ENCODE measurements at regions not wholly inside any gene's neighbourhood (a gene's known extent, or its start where the extent isn't known, plus 50 kb on each side); places are given as distances from the start of the nearest gene placed in this dataset.
"Not testable (repeated sequence)": the region's sequence is repeated elsewhere in the genome, so short reads cannot be mapped to it uniquely, and the experiment has no call there.

- Histone ChIP-seq H3K9me3 (replicated peaks) (no peaks in the 10 kb centered on the region), H3K36me3 (no peaks in the 10 kb centered on the region), H3K27me3 (replicated peaks) (peaks cover 14% of the 10 kb centered on the region), H3K4me1 (replicated peaks) (no peaks in the 10 kb centered on the region), H3K27ac (no peak overlapping the region), H3K4me3 (no peak overlapping the region)
- no peak for DNase-seq (ENCODE audit: low read depth in 1 of 2, low spot score in 2 of 2)
Observed at GRCh38 chr11:44361813-44362212, 51.9 kb upstream of the ALX4 start.

- Histone ChIP-seq H3K9me3 (replicated peaks) (no peaks in the 10 kb centered on the region), H3K4me1 (replicated peaks) (no peaks in the 10 kb centered on the region), H3K27me3 (replicated peaks) (peaks cover 14% of the 10 kb centered on the region), H3K36me3 (no peaks in the 10 kb centered on the region), H3K27ac (no peak overlapping the region), H3K4me3 (no peak overlapping the region)
- no peak for DNase-seq (ENCODE audit: low read depth in 1 of 2, low spot score in 2 of 2)
Observed at GRCh38 chr11:44363116-44363515, 53.2 kb upstream of the ALX4 start.

GRCh38 chr11:44364596-44364995, 54.7 kb upstream of the ALX4 start:
- Histone ChIP-seq H3K4me1 (replicated peaks) (no peaks in the 10 kb centered on the region), H3K36me3 (no peaks in the 10 kb centered on the region), H3K4me3 (no peak overlapping the region), H3K9me3 (replicated peaks) (no peaks in the 10 kb centered on the region), H3K27ac (no peak overlapping the region), H3K27me3 (replicated peaks) (peaks cover 14% of the 10 kb centered on the region)
- no peak for DNase-seq (ENCODE audit: low read depth in 1 of 2, low spot score in 2 of 2)

- Histone ChIP-seq H3K36me3 (no peaks in the 10 kb centered on the region), H3K27ac (no peak overlapping the region), H3K4me3 (no peak overlapping the region), H3K9me3 (replicated peaks) (no peaks in the 10 kb centered on the region), H3K4me1 (replicated peaks) (no peaks in the 10 kb centered on the region), H3K27me3 (replicated peaks) (peaks cover 10% of the 10 kb centered on the region)
- no peak for DNase-seq (ENCODE audit: low read depth in 1 of 2, low spot score in 2 of 2)
Observed at GRCh38 chr11:44365616-44366015, 55.7 kb upstream of the ALX4 start.

- Histone ChIP-seq H3K4me3 (no peak overlapping the region), H3K27ac (no peak overlapping the region)
Observed at GRCh38 chr11:44366026-44366425, 56.1 kb upstream of the ALX4 start.

GRCh38 chr11:44366741-44367140, 56.8 kb upstream of the ALX4 start:
- DNase-seq (ENCODE audit: low read depth in 1 of 2, low spot score in 2 of 2) = no peak
- Histone ChIP-seq H3K27me3 (replicated peaks) (peaks cover 8% of the 10 kb centered on the region), H3K9me3 (replicated peaks) (no peaks in the 10 kb centered on the region), H3K27ac (no peak overlapping the region), H3K4me3 (no peak overlapping the region), H3K36me3 (no peaks in the 10 kb centered on the region), H3K4me1 (replicated peaks) (no peaks in the 10 kb centered on the region)

More at GRCh38 chr11:44366026-44366425, 56.1 kb upstream of the ALX4 start:
- Histone ChIP-seq H3K27me3 (replicated peaks) (peaks cover 10% of the 10 kb centered on the region), H3K9me3 (replicated peaks) (no peaks in the 10 kb centered on the region), H3K36me3 (no peaks in the 10 kb centered on the region), H3K4me1 (replicated peaks) (no peaks in the 10 kb centered on the region)
- DNase-seq (ENCODE audit: low read depth in 1 of 2, low spot score in 2 of 2) = no peak

GRCh38 chr11:44367452-44367851, 57.5 kb upstream of the ALX4 start:
- Histone ChIP-seq H3K36me3 (no peaks in the 10 kb centered on the region), H3K4me1 (replicated peaks) (no peaks in the 10 kb centered on the region), H3K27me3 (replicated peaks) (peaks cover 7% of the 10 kb centered on the region), H3K27ac (no peak overlapping the region), H3K9me3 (replicated peaks) (no peaks in the 10 kb centered on the region), H3K4me3 (no peak overlapping the region)
- DNase-seq (ENCODE audit: low read depth in 1 of 2, low spot score in 2 of 2) = no peak

- H3K27me3 ChIP-seq (replicated peaks) = no peaks in the 10 kb centered on the region; the same call in 1 of the 2 replicates
Observed at GRCh38 chr11:44368886-44369285, 58.9 kb upstream of the ALX4 start.

GRCh38 chr11:44371042-44371441, 61.1 kb upstream of the ALX4 start:
- not testable (repeated sequence) for H3K4me1 ChIP-seq (replicated peaks); DNase-seq (ENCODE audit: low read depth in 1 of 2, low spot score in 2 of 2); H3K36me3 ChIP-seq; H3K27ac ChIP-seq; H3K4me3 ChIP-seq; H3K9me3 ChIP-seq (replicated peaks); H3K27me3 ChIP-seq (replicated peaks)

More at GRCh38 chr11:44368886-44369285, 58.9 kb upstream of the ALX4 start:
- Histone ChIP-seq H3K36me3 (no peaks in the 10 kb centered on the region), H3K9me3 (replicated peaks) (peaks cover 2% of the 10 kb centered on the region; the same call in 1 of the 2 replicates), H3K27ac (no peak overlapping the region), H3K4me1 (replicated peaks) (no peaks in the 10 kb centered on the region), H3K4me3 (no peak overlapping the region)
- no peak for DNase-seq (ENCODE audit: low read depth in 1 of 2, low spot score in 2 of 2)

- H3K27me3 ChIP-seq (replicated peaks) = no peaks in the 10 kb centered on the region; the same call in 1 of the 2 replicates
- no peak for DNase-seq (ENCODE audit: low read depth in 1 of 2, low spot score in 2 of 2)
Observed at GRCh38 chr11:44371706-44372105, 61.8 kb upstream of the ALX4 start.

GRCh38 chr11:44372989-44373388, 63.0 kb upstream of the ALX4 start:
- Histone ChIP-seq H3K4me3 (no peak overlapping the region), H3K36me3 (no peaks in the 10 kb centered on the region), H3K9me3 (replicated peaks) (peaks cover 2% of the 10 kb centered on the region), H3K27ac (no peak overlapping the region), H3K27me3 (replicated peaks) (no peaks in the 10 kb centered on the region; the same call in 1 of the 2 replicates), H3K4me1 (replicated peaks) (no peaks in the 10 kb centered on the region)
- no peak for DNase-seq (ENCODE audit: low read depth in 1 of 2, low spot score in 2 of 2)

More at GRCh38 chr11:44371706-44372105, 61.8 kb upstream of the ALX4 start:
- Histone ChIP-seq H3K27ac (no peak overlapping the region), H3K36me3 (no peaks in the 10 kb centered on the region), H3K9me3 (replicated peaks) (peaks cover 2% of the 10 kb centered on the region), H3K4me3 (no peak overlapping the region), H3K4me1 (replicated peaks) (no peaks in the 10 kb centered on the region)

- no peak for DNase-seq (ENCODE audit: low read depth in 1 of 2, low spot score in 2 of 2)
- Histone ChIP-seq H3K27ac (no peak overlapping the region), H3K27me3 (replicated peaks) (no peaks in the 10 kb centered on the region; the same call in 1 of the 2 replicates), H3K36me3 (no peaks in the 10 kb centered on the region), H3K4me3 (no peak overlapping the region), H3K4me1 (replicated peaks) (no peaks in the 10 kb centered on the region), H3K9me3 (replicated peaks) (peaks cover 2% of the 10 kb centered on the region)
Observed at GRCh38 chr11:44374001-44374400, 64.1 kb upstream of the ALX4 start.

- Histone ChIP-seq H3K4me3 (no peak overlapping the region), H3K4me1 (replicated peaks) (no peaks in the 10 kb centered on the region), H3K36me3 (no peaks in the 10 kb centered on the region), H3K27me3 (replicated peaks) (peaks cover 5% of the 10 kb centered on the region), H3K9me3 (replicated peaks) (peaks cover 4% of the 10 kb centered on the region), H3K27ac (no peak overlapping the region)
- DNase-seq (ENCODE audit: low read depth in 1 of 2, low spot score in 2 of 2) = no peak
Observed at GRCh38 chr11:44376423-44376822, 66.5 kb upstream of the ALX4 start.

- no peak for DNase-seq (ENCODE audit: low read depth in 1 of 2, low spot score in 2 of 2)
- Histone ChIP-seq H3K4me1 (replicated peaks) (no peaks in the 10 kb centered on the region), H3K27ac (no peak overlapping the region), H3K27me3 (replicated peaks) (peaks cover 10% of the 10 kb centered on the region), H3K36me3 (no peaks in the 10 kb centered on the region), H3K4me3 (no peak overlapping the region), H3K9me3 (replicated peaks) (peaks cover 7% of the 10 kb centered on the region)
Observed at GRCh38 chr11:44377121-44377520, 67.2 kb upstream of the ALX4 start.

- Histone ChIP-seq H3K4me1 (replicated peaks) (no peaks in the 10 kb centered on the region), H3K9me3 (replicated peaks) (peaks cover 7% of the 10 kb centered on the region), H3K4me3 (no peak overlapping the region), H3K27ac (no peak overlapping the region), H3K36me3 (no peaks in the 10 kb centered on the region), H3K27me3 (replicated peaks) (peaks cover 11% of the 10 kb centered on the region)
- no peak for DNase-seq (ENCODE audit: low read depth in 1 of 2, low spot score in 2 of 2)
Observed at GRCh38 chr11:44377914-44378321, 68.0 kb upstream of the ALX4 start.

Measured in SJSA1 (cell line).